Suprapubic skin (tissue), 4 donors: ENCODE measurements at regions not wholly inside any gene's neighbourhood (a gene's known extent, or its start where the extent isn't known, plus 50 kb on each side); places are given as distances from the start of the nearest gene placed in this dataset.

Source experiments
- CTCF ChIP-seq, 2 donors: fragments of 200-600 bp in 1 of 2; fragments of 450-650 bp in 1 of 2; sonication (generic) in 1 of 2; IDR thresholded peaks; one replicate each; pipeline ENCODE4 v1.5.1; 2016 to 2019; ENCODE audit warnings: antibody characterized with exemption in 2 of 2, mild to moderate bottlenecking in 1 of 2, moderate library complexity in 1 of 2
- EP300 ChIP-seq: sonication (generic); formaldehyde crosslinking; IDR thresholded peaks from one replicate; pipeline ENCODE4 v1.6.1; 2017; ENCODE audit warnings: antibody characterized with exemption
- POLR2A ChIP-seq, 2 donors: fragments of 450-650 bp; IDR thresholded peaks; one replicate each; pipeline ENCODE4 v1.6.1; 2017; ENCODE audit warnings: antibody characterized with exemption in 2 of 2, mild to moderate bottlenecking in 2 of 2, moderate library complexity in 2 of 2
- POLR2AphosphoS5 ChIP-seq, 3 donors: sonication (generic); formaldehyde crosslinking; IDR thresholded peaks; one replicate each; pipeline ENCODE4 v1.6.1; 2017; ENCODE audit warnings: antibody characterized with exemption in 3 of 3

- TF ChIP-seq CTCF (IDR thresholded peaks at IDR 0.05) (no peak), POLR2A (IDR thresholded peaks at IDR 0.05) (no peak), POLR2AphosphoS5 (IDR thresholded peaks at IDR 0.05) (no peak), EP300 (no peak)
These were observed 216.7 kb upstream of the PCSK2 start for GRCh38 chr20:17010181-17010580.
